Adrenal gland (tissue), 5 donors: ENCODE measurements at regions not wholly inside any gene's neighbourhood (a gene's known extent, or its start where the extent isn't known, plus 50 kb on each side); places are given as distances from the start of the nearest gene placed in this dataset.
"Not testable (repeated sequence)": the region's sequence is repeated elsewhere in the genome, so short reads cannot be mapped to it uniquely, and the experiment has no call there.

Experiments
- CTCF ChIP-seq, 6 experiments: fragments of 450-650 bp in 4 of 6; fragments of 200-600 bp in 2 of 6; sonication (generic) in 1 of 6; IDR thresholded peaks; 1 replicate in 5 of 6; 2 replicates in 1 of 6; pipeline versions ENCODE4 v1.5.1 to v1.8.0; 2016 to 2021; ENCODE audit warnings: antibody characterized with exemption in 6 of 6, mild to moderate bottlenecking in 2 of 6, moderate library complexity in 1 of 6
- POLR2A ChIP-seq, 2 donors: fragments of 450-650 bp; IDR thresholded peaks; one replicate each; pipeline ENCODE4 v1.6.1; 2017; ENCODE audit warnings: antibody characterized with exemption in 2 of 2, mild to moderate bottlenecking in 2 of 2, moderate library complexity in 1 of 2
- donor health status: DM: no; HTN: no; CAD: no.

GRCh38 chr15:20232457-20232856 lies 309.1 kb downstream of the GOLGA6L6 start:
- TF ChIP-seq CTCF, POLR2A (IDR thresholded peaks at IDR 0.05): not testable (repeated sequence)
